ENCODE measurements at regions not wholly inside any gene's neighbourhood (a gene's known extent, or its start where the extent isn't known, plus 50 kb on each side); places are given as distances from the start of the nearest gene placed in this dataset.

DNA sequence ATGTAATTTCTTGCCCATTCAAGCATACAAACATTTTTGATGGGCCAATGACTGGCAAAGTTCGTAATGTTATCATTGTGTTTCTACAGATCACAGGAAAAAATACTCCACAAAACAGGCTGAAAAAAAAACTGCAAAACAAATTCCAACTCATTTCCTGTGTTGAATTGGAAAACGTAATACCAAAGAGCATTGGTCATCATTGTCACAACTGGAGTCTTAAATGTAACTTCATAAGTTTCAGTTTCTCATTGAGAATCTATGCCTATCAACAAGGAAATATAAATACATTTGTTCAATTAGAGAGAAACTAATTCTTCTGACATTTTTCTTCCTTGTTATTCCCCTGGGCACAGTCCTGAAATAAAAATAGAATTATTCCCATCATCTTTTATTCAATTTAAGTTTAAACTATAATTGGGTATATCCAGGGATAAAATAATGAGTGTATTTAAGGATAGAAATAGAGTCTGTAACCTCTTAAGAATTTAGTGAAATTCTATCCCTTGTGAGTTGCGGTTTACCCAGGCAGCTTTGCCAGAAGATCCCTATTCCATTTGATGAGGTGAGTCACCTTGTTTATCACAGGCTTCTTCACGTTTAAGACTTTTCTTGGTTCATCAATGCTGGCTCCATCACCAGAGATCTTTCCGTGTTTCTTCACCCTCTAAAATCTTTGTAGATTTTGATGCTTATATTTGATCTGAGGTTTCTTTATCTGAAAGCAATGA, 112.7 kb upstream of the ITGA1 start (continued):
- TF ChIP-seq TEAD4 (IDR thresholded peaks at IDR 0.05; ENCODE audit: borderline replicate concordance, insufficient read depth), result 0 out of 2 replicates have a peak, but pooled peaks have one; percentile 20
- TF ChIP-seq, protein P1, sequence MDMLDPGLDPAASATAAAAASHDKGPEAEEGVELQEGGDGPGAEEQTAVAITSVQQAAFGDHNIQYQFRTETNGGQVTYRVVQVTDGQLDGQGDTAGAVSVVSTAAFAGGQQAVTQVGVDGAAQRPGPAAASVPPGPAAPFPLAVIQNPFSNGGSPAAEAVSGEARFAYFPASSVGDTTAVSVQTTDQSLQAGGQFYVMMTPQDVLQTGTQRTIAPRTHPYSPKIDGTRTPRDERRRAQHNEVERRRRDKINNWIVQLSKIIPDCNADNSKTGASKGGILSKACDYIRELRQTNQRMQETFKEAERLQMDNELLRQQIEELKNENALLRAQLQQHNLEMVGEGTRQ (IDR thresholded peaks at IDR 0.05; ENCODE audit: borderline replicate concordance, low read depth, low read length), result no peak

DNA sequence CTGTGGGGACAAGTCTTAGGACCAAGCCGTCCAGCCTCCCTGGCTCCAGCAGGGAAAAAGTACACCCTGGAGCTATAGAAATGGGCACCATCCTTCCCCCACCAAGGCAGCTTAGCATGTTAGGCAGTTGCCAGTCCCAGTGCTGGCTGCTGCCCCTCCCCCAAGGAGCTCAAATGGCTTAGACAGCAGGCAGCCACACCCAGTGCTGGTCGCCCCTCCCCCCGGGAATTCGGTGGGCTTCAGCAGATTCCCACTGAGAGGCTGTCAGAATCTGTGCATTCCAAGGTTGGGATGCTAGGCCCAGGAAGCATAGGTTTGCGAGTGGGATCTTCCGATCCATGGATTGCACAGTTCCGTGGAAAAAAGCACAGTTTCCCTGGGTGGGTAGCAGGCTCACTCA, 105.2 kb upstream of the ITGA1 start:
- Histone ChIP-seq H3K27ac (ENCODE audit: low read depth in 2 of 2, low read length in 1 of 2) (no peak overlapping the region), H3F3A (replicated peaks; ENCODE audit: insufficient read depth) (no peaks in the 10 kb centered on the region), H3K4me2 (no peak overlapping the region), H3K9ac (no peak overlapping the region), H3K4me3 (ENCODE audit: low read depth in 2 of 2, low read length in 1 of 2) (no peak overlapping the region), H4K20me1 (ENCODE audit: insufficient read depth) (no peaks in the 10 kb centered on the region), H2AFZ (ENCODE audit: low read depth) (no peak overlapping the region), H3K9me2 (no peaks in the 10 kb centered on the region), H3K27me3 (ENCODE audit: insufficient read depth) (no peaks in the 10 kb centered on the region), H3K36me3 (replicated peaks in 1 of 2; ENCODE audit: control insufficient read depth in 1 of 2, insufficient read depth in 2 of 2, low read length in 1 of 2) (no peaks in the 10 kb centered on the region), H3K79me2 (ENCODE audit: insufficient read depth) (no peaks in the 10 kb centered on the region), H3K4me1 (ENCODE audit: control insufficient read depth in 1 of 2, insufficient read depth in 2 of 2, low read depth in 1 of 2, low read length in 1 of 2) (peaks cover 0 to 6% of the 10 kb centered on the region in 2 experiments; a peak in 2 of 4 replicates), H3K9me3 (no peaks in the 10 kb centered on the region)
- WGBS (ENCODE audit: low lambda C conversion rate), result 84% methylated on average over 7 of the region's 7 CpGs
- TF ChIP-seq, protein P2, sequence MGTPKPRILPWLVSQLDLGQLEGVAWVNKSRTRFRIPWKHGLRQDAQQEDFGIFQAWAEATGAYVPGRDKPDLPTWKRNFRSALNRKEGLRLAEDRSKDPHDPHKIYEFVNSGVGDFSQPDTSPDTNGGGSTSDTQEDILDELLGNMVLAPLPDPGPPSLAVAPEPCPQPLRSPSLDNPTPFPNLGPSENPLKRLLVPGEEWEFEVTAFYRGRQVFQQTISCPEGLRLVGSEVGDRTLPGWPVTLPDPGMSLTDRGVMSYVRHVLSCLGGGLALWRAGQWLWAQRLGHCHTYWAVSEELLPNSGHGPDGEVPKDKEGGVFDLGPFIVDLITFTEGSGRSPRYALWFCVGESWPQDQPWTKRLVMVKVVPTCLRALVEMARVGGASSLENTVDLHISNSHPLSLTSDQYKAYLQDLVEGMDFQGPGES (IDR thresholded peaks at IDR 0.05; ENCODE audit: low read depth, low read length), result no peak
- TF ChIP-seq RFX5 (IDR thresholded peaks at IDR 0.05; ENCODE audit: low read length) (no peak), TCF12 (IDR thresholded peaks at IDR 0.05) (no peak), NRF1 (IDR thresholded peaks at IDR 0.05; ENCODE audit: low read depth, low read length) (no peak), FOSL2 (IDR thresholded peaks at IDR 0.05; ENCODE audit: borderline replicate concordance, low read depth) (no peak), SMC3 (IDR thresholded peaks at IDR 0.05; ENCODE audit: low read depth, low read length) (no peak), JUND (IDR thresholded peaks at IDR 0.05) (no peak), RXRA (IDR thresholded peaks at IDR 0.05; ENCODE audit: borderline replicate concordance, low read depth) (no peak), FOXJ3 (CRISPR knock-in tag; IDR thresholded peaks at IDR 0.05) (no peak), RAD21 (IDR thresholded peaks at IDR 0.05; ENCODE audit: low read length) (no peak)
- TF ChIP-seq, protein P1 (IDR thresholded peaks at IDR 0.05; ENCODE audit: borderline replicate concordance, low read depth, low read length), result no peak
- POLR2A ChIA-PET, result no interaction called here
- no peak for DNase-seq
- CTCF ChIA-PET, result no interaction called here

DNA sequence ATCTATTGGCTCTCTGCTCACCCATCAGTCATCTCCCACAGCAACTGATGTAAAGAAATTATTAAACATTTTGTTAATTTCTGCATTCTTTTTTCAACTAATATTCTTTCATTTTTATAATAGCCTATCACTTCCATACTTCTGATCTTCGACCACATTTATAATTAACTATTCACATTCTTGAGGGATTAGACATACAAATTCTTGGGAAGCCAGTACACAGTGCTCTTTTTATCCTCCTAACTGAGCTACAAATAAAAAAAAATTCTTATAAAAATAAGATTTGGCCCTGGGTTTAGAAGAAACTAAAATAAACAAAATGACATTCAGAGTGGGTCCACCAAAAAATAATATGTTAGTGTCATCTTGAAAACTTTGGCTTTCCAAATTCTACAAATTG, 103.7 kb upstream of the ITGA1 start:
- Histone ChIP-seq H3K9me2 (no peaks in the 10 kb centered on the region), H3K27me3 (ENCODE audit: insufficient read depth) (no peaks in the 10 kb centered on the region), H3K4me2 (no peak overlapping the region), H3K79me2 (ENCODE audit: insufficient read depth) (no peaks in the 10 kb centered on the region), H3K27ac (ENCODE audit: low read depth in 2 of 2, low read length in 1 of 2) (no peak overlapping the region), H3K36me3 (replicated peaks in 1 of 2; ENCODE audit: control insufficient read depth in 1 of 2, insufficient read depth in 2 of 2, low read length in 1 of 2) (no peaks in the 10 kb centered on the region), H3F3A (replicated peaks; ENCODE audit: insufficient read depth) (no peaks in the 10 kb centered on the region), H3K9me3 (no peaks in the 10 kb centered on the region), H3K9ac (no peak overlapping the region), H2AFZ (ENCODE audit: low read depth) (no peak overlapping the region), H3K4me1 (ENCODE audit: control insufficient read depth in 1 of 2, insufficient read depth in 2 of 2, low read depth in 1 of 2, low read length in 1 of 2) (peaks cover 0 to 6% of the 10 kb centered on the region in 2 experiments; a peak in 2 of 4 replicates), H3K4me3 (ENCODE audit: low read depth in 2 of 2, low read length in 1 of 2) (no peak overlapping the region), H4K20me1 (ENCODE audit: insufficient read depth) (no peaks in the 10 kb centered on the region)
- POLR2A ChIA-PET, result no interaction called here
- CTCF ChIA-PET, result no interaction called here
- WGBS (ENCODE audit: low lambda C conversion rate), result 18% methylated on average over 1 of the region's 1 CpG
- TF ChIP-seq YY1 (IDR thresholded peaks at IDR 0.05; ENCODE audit: low read depth) (no peak), NFIC (IDR thresholded peaks at IDR 0.05; ENCODE audit: borderline replicate concordance) (no peak), FOXM1 (IDR thresholded peaks at IDR 0.05; ENCODE audit: low read depth) (no peak), POLR2AphosphoS5 (IDR thresholded peaks at IDR 0.05; ENCODE audit: low read depth, low read length) (no peak), RCOR1 (IDR thresholded peaks at IDR 0.05; ENCODE audit: low read length) (no peak), EP300 (IDR thresholded peaks at IDR 0.05; ENCODE audit: borderline replicate concordance in 1 of 2, low read depth in 1 of 2, low read length in 1 of 2) (no peak)
- DNase-seq, result no peak
